Mesenchymal stem cell (in vitro differentiated cells and primary cell): ENCODE measurements at regions not wholly inside any gene's neighbourhood (a gene's known extent, or its start where the extent isn't known, plus 50 kb on each side); places are given as distances from the start of the nearest gene placed in this dataset.

Source experiments
- DNase-seq: peaks from one replicate; pipeline ENCODE4 v3.0.0-alpha.2; 2013
- H2AFZ ChIP-seq: one replicate; pipeline ENCODE4 v1.6.1; 2013; ENCODE audit warnings: low read depth, mild to moderate bottlenecking, control low read depth, inconsistent platforms, low read length, moderate library complexity
- H2AK5ac ChIP-seq: 2 replicates; pipeline ENCODE4 v1.6.1; 2013; ENCODE audit warnings: low read length, moderate library complexity, mild to moderate bottlenecking, inconsistent platforms; ENCODE audit not compliant: severe bottlenecking
- H2BK120ac ChIP-seq: one replicate; pipeline ENCODE4 v1.6.1; 2013; ENCODE audit warnings: low read depth, mild to moderate bottlenecking, inconsistent platforms, low read length, moderate library complexity
- H2BK12ac ChIP-seq, 2 experiments: one replicate each; pipeline ENCODE4 v1.6.1; 2013; ENCODE audit warnings: inconsistent platforms in 2 of 2, low read length in 2 of 2, mild to moderate bottlenecking in 2 of 2, moderate library complexity in 2 of 2, control low read depth in 1 of 2
- H2BK15ac ChIP-seq: one replicate; pipeline ENCODE4 v1.6.1; 2013; ENCODE audit warnings: mild to moderate bottlenecking, low read depth, inconsistent platforms; ENCODE audit not compliant: poor library complexity, severe bottlenecking
- H2BK5ac ChIP-seq: 2 replicates; pipeline ENCODE4 v1.6.1; 2013; ENCODE audit warnings: low read depth, mild to moderate bottlenecking, low read length, control low read depth, inconsistent platforms; ENCODE audit not compliant: poor library complexity, severe bottlenecking
- H3K14ac ChIP-seq, 2 experiments: one replicate each; pipeline ENCODE4 v1.6.1; 2013; ENCODE audit warnings: inconsistent platforms in 2 of 2, low read length in 2 of 2, control low read depth in 1 of 2, mild to moderate bottlenecking in 1 of 2, moderate library complexity in 1 of 2
- H3K18ac ChIP-seq, 2 experiments: one replicate each; pipeline ENCODE4 v1.6.1; 2013; ENCODE audit warnings: inconsistent platforms in 2 of 2, low read length in 2 of 2, control low read depth in 1 of 2, low read depth in 1 of 2, mild to moderate bottlenecking in 1 of 2
- H3K23ac ChIP-seq, 2 experiments: one replicate each; pipeline ENCODE4 v1.6.1; 2013; ENCODE audit warnings: inconsistent platforms in 2 of 2, low read length in 2 of 2, mild to moderate bottlenecking in 2 of 2, moderate library complexity in 2 of 2, control low read depth in 1 of 2
- H3K27ac ChIP-seq: 2 replicates; pipeline ENCODE4 v1.5.1; 2013; ENCODE audit warnings: mild to moderate bottlenecking, moderate library complexity, low read length, control low read depth, inconsistent platforms; ENCODE audit not compliant: poor library complexity, severe bottlenecking
- H3K27me3 ChIP-seq, 2 experiments: 2 replicates each; pipeline versions ENCODE4 v1.6.1 to v1.7.0; 2013; ENCODE audit warnings: low read length in 2 of 2, mild to moderate bottlenecking in 2 of 2, moderate library complexity in 2 of 2, control low read depth in 1 of 2, inconsistent platforms in 1 of 2; ENCODE audit not compliant: control insufficient read depth in 1 of 2, insufficient read depth in 1 of 2
- H3K36me3 ChIP-seq, 2 experiments: 2 replicates each; pipeline versions ENCODE4 v1.6.1 to v1.7.0; 2013; ENCODE audit warnings: low read length in 2 of 2, control low read depth in 1 of 2, inconsistent platforms in 1 of 2, low read depth in 1 of 2, mild to moderate bottlenecking in 1 of 2; ENCODE audit not compliant: insufficient read depth in 2 of 2, control insufficient read depth in 1 of 2
- H3K4ac ChIP-seq, 2 experiments: one replicate each; pipeline ENCODE4 v1.6.1; 2013; ENCODE audit warnings: inconsistent platforms in 2 of 2, low read length in 2 of 2, mild to moderate bottlenecking in 2 of 2, moderate library complexity in 2 of 2, control low read depth in 1 of 2, low read depth in 1 of 2
- H3K4me1 ChIP-seq: 2 replicates; pipeline ENCODE4 v1.6.1; 2013; ENCODE audit warnings: low read depth, low read length, control low read depth; ENCODE audit not compliant: control insufficient read depth, insufficient read depth
- H3K4me2 ChIP-seq: 2 replicates; pipeline ENCODE4 v1.6.1; 2013; ENCODE audit warnings: low read length, mild to moderate bottlenecking, inconsistent platforms; ENCODE audit not compliant: poor library complexity, severe bottlenecking
- H3K4me3 ChIP-seq, 2 experiments: 2 replicates each; pipeline versions ENCODE4 v1.5.1 to v1.7.0; 2013; ENCODE audit warnings: low read length in 2 of 2, mild to moderate bottlenecking in 2 of 2, control low read depth in 1 of 2, low read depth in 1 of 2; ENCODE audit not compliant: insufficient read depth in 1 of 2
- H3K79me1 ChIP-seq: replicated peaks from 2 replicates; pipeline ENCODE4 v1.6.1; 2013; ENCODE audit warnings: mild to moderate bottlenecking, control low read depth, low read length, inconsistent platforms; ENCODE audit not compliant: poor library complexity, severe bottlenecking
- H3K9ac ChIP-seq: 2 replicates; pipeline ENCODE4 v1.7.0; 2013; ENCODE audit warnings: mild to moderate bottlenecking, low read length, moderate library complexity
- H3K9me3 ChIP-seq: 2 replicates; pipeline ENCODE4 v1.7.0; 2013; ENCODE audit warnings: mild to moderate bottlenecking, low read length; ENCODE audit not compliant: control insufficient read depth
- H4K8ac ChIP-seq: one replicate; pipeline ENCODE4 v1.6.1; 2013; ENCODE audit warnings: inconsistent platforms, mild to moderate bottlenecking, low read length, moderate library complexity
- H4K91ac ChIP-seq: one replicate; pipeline ENCODE4 v1.6.1; 2013; ENCODE audit warnings: mild to moderate bottlenecking, low read length, inconsistent platforms
- WGBS: methylation state at CpG from one replicate; pipeline ENCODE4 v1.1.7; 2013; ENCODE audit warnings: mixed read lengths; 5-methylcytosine and 5-hydroxymethylcytosine counted together

DNA sequence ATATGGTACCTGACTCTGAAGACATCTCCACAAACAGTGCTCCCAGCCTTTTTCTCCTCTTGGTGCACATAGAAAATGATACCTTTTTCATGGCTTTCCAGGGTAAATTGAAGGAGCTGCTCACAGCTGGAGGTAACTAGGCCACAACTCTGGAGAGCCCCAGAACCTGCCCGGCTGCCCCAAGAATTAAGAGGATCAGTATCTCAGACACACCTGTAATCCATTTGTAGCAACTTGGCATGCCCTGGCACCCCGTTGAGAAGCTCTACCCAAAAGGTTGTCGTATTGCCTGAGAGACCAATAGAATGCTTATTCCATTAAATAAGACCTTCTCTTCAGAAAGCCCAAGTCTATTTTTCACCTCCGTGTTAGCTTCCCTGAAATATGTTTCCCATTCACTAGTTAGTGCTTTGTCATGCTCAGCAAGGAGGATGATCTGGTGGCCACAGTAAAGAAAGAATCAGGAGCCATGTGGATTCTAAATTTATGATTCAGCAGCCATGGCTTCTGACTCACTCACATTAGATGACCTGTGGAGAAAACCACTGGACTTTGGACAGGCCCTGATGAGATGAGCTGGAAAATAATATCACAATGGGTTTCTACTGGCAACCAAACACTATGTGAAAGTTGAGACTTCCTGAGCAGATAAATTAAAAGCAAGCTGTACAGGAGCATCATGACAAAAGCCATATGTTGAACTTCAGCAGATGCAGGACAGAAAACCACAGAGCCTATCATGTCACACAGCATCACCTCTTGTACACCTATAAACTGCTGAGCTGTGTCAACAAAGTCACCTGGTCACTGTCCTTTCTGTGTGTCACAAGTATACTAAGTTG, 253.3 kb upstream of the OSR1 start:
- Histone ChIP-seq H2BK120ac (no peak overlapping the region), H3K18ac (peak overlapping the region in 1 of 2 experiments; percentile 73), H3K23ac (no peak overlapping the region), H3K4me2 (no peak overlapping the region), H3K9ac (peak overlapping the region; percentile 73), H3K14ac (peak overlapping the region in 1 of 2 experiments; percentile 55), H2BK12ac (no peak overlapping the region), H2BK5ac (peak overlapping the region; percentile 63), H2BK15ac (no peak overlapping the region), H3K27ac (peak overlapping the region; percentile 60), H3K4me1 (peaks cover 5% of the 10 kb centered on the region), H3K36me3 (no peaks in the 10 kb centered on the region), H4K8ac (no peak overlapping the region), H3K79me1 (no peaks in the 10 kb centered on the region), H3K27me3 (no peaks in the 10 kb centered on the region), H3K9me3 (peaks cover 18% of the 10 kb centered on the region), H3K4me3 (no peak overlapping the region), H3K4ac (peak overlapping the region in 1 of 2 experiments; percentile 64), H4K91ac (no peak overlapping the region), H2AFZ (no peak overlapping the region), H2AK5ac (peak overlapping the region; percentile 26)
- 72% methylated on average over 4 of the region's 4 CpGs for WGBS
- peak; percentile 97 for DNase-seq

DNA sequence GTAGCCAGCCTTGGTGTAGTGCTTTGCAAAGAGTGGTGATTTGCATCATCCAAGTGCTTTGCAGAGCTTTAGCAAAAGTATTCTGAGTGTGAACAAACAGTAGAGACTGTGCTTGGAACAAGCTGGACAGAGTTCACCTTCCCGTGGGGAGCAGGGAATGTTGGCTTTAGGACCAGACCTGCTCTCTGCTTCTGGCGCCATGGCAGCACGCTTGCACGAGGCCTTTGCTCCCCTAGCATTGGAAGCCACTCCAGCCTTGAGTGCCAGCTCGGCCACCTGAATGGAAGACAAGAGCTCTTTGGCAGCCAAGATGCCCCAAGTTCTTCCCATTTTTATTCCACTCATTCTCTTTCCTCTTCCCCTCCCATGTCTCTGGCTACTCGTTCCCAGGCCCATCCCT, 250.8 kb upstream of the OSR1 start:
- Histone ChIP-seq H2AK5ac (peak overlapping the region; percentile 4), H2BK15ac (peak overlapping the region; percentile 65), H4K8ac (peak overlapping the region; percentile 10), H3K18ac (peak overlapping the region in 1 of 2 experiments; percentile 44), H3K9me3 (peaks cover 4% of the 10 kb centered on the region), H2AFZ (no peak overlapping the region), H3K23ac (peak overlapping the region in 1 of 2 experiments; percentile 20), H3K36me3 (no peaks in the 10 kb centered on the region), H3K4me2 (no peak overlapping the region), H3K4ac (peak overlapping the region in 1 of 2 experiments; percentile 63), H3K4me1 (peaks cover 5% of the 10 kb centered on the region), H3K9ac (peak overlapping the region; percentile 65), H3K27me3 (no peaks in the 10 kb centered on the region), H2BK5ac (no peak overlapping the region), H4K91ac (peak overlapping the region; percentile 74), H3K27ac (no peak overlapping the region), H3K79me1 (no peaks in the 10 kb centered on the region), H2BK12ac (peak overlapping the region; percentile 82 to 90), H3K4me3 (no peak overlapping the region), H2BK120ac (peak overlapping the region; percentile 57), H3K14ac (peak overlapping the region in 1 of 2 experiments; percentile 62)
- peak; percentile 32 for DNase-seq
- 85% methylated on average over 6 of the region's 6 CpGs for WGBS

DNA sequence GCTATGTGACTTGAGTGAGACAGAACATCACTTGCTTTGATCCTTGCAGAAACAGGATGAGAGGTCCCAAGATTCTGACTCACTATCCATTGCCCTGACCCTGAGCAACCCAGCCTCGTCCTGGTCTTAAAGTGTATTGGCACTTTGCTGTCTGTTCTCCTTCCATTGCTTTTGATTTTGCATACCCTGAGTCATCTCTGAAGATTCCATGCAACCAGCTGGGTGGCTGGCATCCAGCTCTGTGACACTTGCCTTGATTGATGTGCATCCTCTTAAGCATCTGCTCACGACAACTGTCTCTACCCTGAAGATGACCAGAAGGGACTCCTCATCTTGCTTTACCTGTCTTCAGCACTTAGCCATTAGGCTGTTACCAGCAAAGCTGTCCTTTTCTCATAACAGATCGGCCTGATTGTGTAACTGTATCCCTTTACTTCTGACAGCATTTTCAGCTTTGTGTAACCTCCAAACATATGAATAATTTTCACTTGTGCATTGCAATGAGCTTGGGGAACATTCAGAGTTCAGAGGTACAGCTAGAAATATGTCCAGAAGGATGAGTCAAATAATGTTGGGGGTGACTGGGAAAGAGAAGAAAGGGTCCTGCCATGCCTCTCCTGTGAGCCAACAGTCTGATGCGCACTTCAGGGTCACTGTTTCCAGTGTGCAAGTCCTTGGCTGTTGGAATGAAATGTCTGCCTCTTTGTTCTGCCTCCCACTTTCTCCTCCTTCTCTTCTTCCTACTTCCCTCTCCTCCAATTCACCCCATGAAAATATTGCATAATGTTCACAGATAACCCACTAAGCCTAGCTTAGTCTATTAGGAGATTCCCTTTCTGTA, 249.7 kb upstream of the OSR1 start:
- Histone ChIP-seq H3K79me1 (no peaks in the 10 kb centered on the region), H3K14ac (no peak overlapping the region), H4K8ac (peak overlapping the region; percentile 59), H2BK5ac (peak overlapping the region; percentile 9), H3K4me2 (no peak overlapping the region), H3K4ac (peak overlapping the region in 1 of 2 experiments; percentile 32), H3K27ac (peak overlapping the region; percentile 62), H3K4me3 (peak overlapping the region in 1 of 2 experiments; percentile 43), H3K27me3 (no peaks in the 10 kb centered on the region), H3K23ac (no peak overlapping the region), H3K36me3 (no peaks in the 10 kb centered on the region), H3K9ac (peak overlapping the region; percentile 65), H3K18ac (peak overlapping the region; percentile 41 to 74), H2BK15ac (no peak overlapping the region), H2BK12ac (peak overlapping the region in 1 of 2 experiments; percentile 79), H4K91ac (no peak overlapping the region), H3K9me3 (peaks cover 4% of the 10 kb centered on the region), H3K4me1 (peaks cover 5% of the 10 kb centered on the region), H2BK120ac (no peak overlapping the region), H2AK5ac (no peak overlapping the region), H2AFZ (no peak overlapping the region)
- DNase-seq: peak; percentile 94
- WGBS: 19% methylated on average over 4 of the region's 4 CpGs

DNA sequence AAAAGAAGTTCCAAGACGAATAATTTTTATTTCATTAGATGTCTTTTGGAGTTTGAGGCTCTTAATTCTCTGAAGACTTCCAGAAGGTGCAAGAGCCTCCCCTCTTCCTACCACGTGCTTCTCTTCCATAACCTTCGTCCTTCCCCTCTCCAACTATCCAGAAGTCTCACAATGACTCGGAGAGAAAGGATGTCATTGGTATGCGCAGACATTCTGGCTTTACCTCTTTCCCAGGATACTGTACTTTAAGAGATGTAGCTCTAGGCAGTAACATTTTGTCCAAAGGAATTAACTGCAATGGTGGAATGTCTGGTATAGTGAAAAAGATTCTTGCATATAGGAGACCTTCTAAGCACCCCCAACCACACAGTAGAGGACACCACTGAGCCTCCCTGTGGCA, 249.0 kb upstream of the OSR1 start:
- WGBS: 35% methylated on average over 3 of the region's 5 CpGs
- H2BK5ac ChIP-seq: no peak overlapping the region
- no peak overlapping the region for H2AFZ ChIP-seq
- peak overlapping the region; percentile 10 to 75 for H3K18ac ChIP-seq
- peak overlapping the region in 1 of 2 experiments; percentile 43 for H3K4me3 ChIP-seq
- H3K14ac ChIP-seq: no peak overlapping the region
- no peaks in the 10 kb centered on the region for H3K79me1 ChIP-seq
- no peak overlapping the region for H4K91ac ChIP-seq
- peaks cover 5% of the 10 kb centered on the region for H3K4me1 ChIP-seq
- H3K9me3 ChIP-seq: peaks cover 4% of the 10 kb centered on the region
- H3K27ac ChIP-seq: peak overlapping the region; percentile 62
- H2BK12ac ChIP-seq: peak overlapping the region in 1 of 2 experiments; percentile 94
- H3K36me3 ChIP-seq: no peaks in the 10 kb centered on the region
- no peak overlapping the region for H3K4me2 ChIP-seq
- H2BK15ac ChIP-seq: no peak overlapping the region
- peak overlapping the region; percentile 12 for H2BK120ac ChIP-seq
- H4K8ac ChIP-seq: no peak overlapping the region
- H3K4ac ChIP-seq: peak overlapping the region in 1 of 2 experiments; percentile 49
- H2AK5ac ChIP-seq: no peak overlapping the region
- no peak for DNase-seq
- H3K9ac ChIP-seq: peak overlapping the region; percentile 65
- no peaks in the 10 kb centered on the region for H3K27me3 ChIP-seq
- H3K23ac ChIP-seq: no peak overlapping the region
